SK-N-SH treated with all-trans-retinoic acid at 6 μM for 48 hours (cell line): ENCODE measurements at regions not wholly inside any gene's neighbourhood (a gene's known extent, or its start where the extent isn't known, plus 50 kb on each side); places are given as distances from the start of the nearest gene placed in this dataset.

ENCODE experiments used
- ATAC-seq: fragments of 200-7000 bp; cut with Tn5 transposase; 3 replicates; pipeline ENCODE4 v1.9.1; 2020; ENCODE audit warnings: mild to moderate bottlenecking, moderate library complexity
- ARNTL ChIP-seq: fragments of 450-650 bp; formaldehyde crosslinking; IDR thresholded peaks from 2 replicates; pipeline ENCODE4 v1.5.0; 2020; ENCODE audit warnings: low read depth, mild to moderate bottlenecking, moderate library complexity, borderline replicate concordance
- BACH2 ChIP-seq: fragments of 250-450 bp; sonication (Bioruptor Pico); IDR thresholded peaks from 2 replicates; pipeline ENCODE4 v1.9.0; 2021; ENCODE audit warnings: mild to moderate bottlenecking, borderline replicate concordance
- CSDC2 ChIP-seq: fragments of 250-450 bp; sonication (Bioruptor Pico); IDR thresholded peaks from 2 replicates; pipeline ENCODE4 v1.5.0; 2020; ENCODE audit warnings: mild to moderate bottlenecking, moderate library complexity
- ESRRG ChIP-seq: fragments of 250-450 bp; sonication (Bioruptor Pico); IDR thresholded peaks from 2 replicates; pipeline ENCODE4 v1.6.1; 2021; ENCODE audit warnings: mild to moderate bottlenecking
- GLIS3 ChIP-seq: fragments of 250-450 bp; sonication (Bioruptor Pico); IDR thresholded peaks from 2 replicates; pipeline ENCODE4 v1.5.0; 2020; ENCODE audit warnings: mild to moderate bottlenecking, moderate library complexity
- ISL1 ChIP-seq: fragments of 250-450 bp; sonication (Bioruptor Pico); IDR thresholded peaks from 2 replicates; pipeline ENCODE4 v2.1.2; 2022; ENCODE audit warnings: mild to moderate bottlenecking, moderate library complexity
- OSR1 ChIP-seq: fragments of 250-450 bp; sonication (Bioruptor Pico); IDR thresholded peaks from 2 replicates; pipeline ENCODE4 v1.8.0; 2022; ENCODE audit warnings: moderate library complexity, mild to moderate bottlenecking, inconsistent platforms
- PPARA ChIP-seq: fragments of 250-450 bp; sonication (Bioruptor Pico); IDR thresholded peaks from 2 replicates; pipeline ENCODE4 v1.5.0; 2020; ENCODE audit warnings: mild to moderate bottlenecking, borderline replicate concordance
- RARB ChIP-seq: fragments of 250-450 bp; sonication (Bioruptor Pico); IDR thresholded peaks from 2 replicates; pipeline ENCODE4 v1.8.0; 2021; ENCODE audit warnings: mild to moderate bottlenecking, moderate library complexity
- SNAI2 ChIP-seq: fragments of 250-450 bp; sonication (Bioruptor Pico); IDR thresholded peaks from 2 replicates; pipeline ENCODE4 v1.5.0; 2020; ENCODE audit warnings: mild to moderate bottlenecking, moderate library complexity
- TCF4 ChIP-seq: fragments of 250-450 bp; sonication (Bioruptor Pico); IDR thresholded peaks from 2 replicates; pipeline ENCODE4 v1.8.0; 2021; ENCODE audit warnings: mild to moderate bottlenecking, moderate library complexity, borderline replicate concordance
- TOX ChIP-seq: fragments of 250-450 bp; sonication (Bioruptor Pico); IDR thresholded peaks from 2 replicates; pipeline ENCODE4 v1.8.0; 2021; ENCODE audit warnings: mild to moderate bottlenecking, moderate library complexity, borderline replicate concordance
- ZC3H10 ChIP-seq: fragments of 250-450 bp; sonication (Bioruptor Pico); IDR thresholded peaks from 2 replicates; pipeline ENCODE4 v1.5.1; 2021; ENCODE audit warnings: mild to moderate bottlenecking, moderate library complexity
- ZFP3 ChIP-seq: fragments of 250-450 bp; sonication (Bioruptor Pico); IDR thresholded peaks from 2 replicates; pipeline ENCODE4 v1.5.0; 2020; ENCODE audit warnings: mild to moderate bottlenecking, moderate library complexity
- ZFP30 ChIP-seq: fragments of 450-650 bp; formaldehyde crosslinking; IDR thresholded peaks from 2 replicates; pipeline ENCODE4 v1.5.0; 2022; ENCODE audit warnings: mild to moderate bottlenecking, moderate library complexity
- ZNF565 ChIP-seq: fragments of 450-650 bp; formaldehyde crosslinking; conservative IDR thresholded peaks from 2 replicates; pipeline ENCODE4 v1.5.0; 2020; ENCODE audit warnings: low read depth, mild to moderate bottlenecking, moderate library complexity
- ZNF70 ChIP-seq: fragments of 450-650 bp; formaldehyde crosslinking; IDR thresholded peaks from 2 replicates; pipeline ENCODE4 v1.5.0; 2020; ENCODE audit warnings: mild to moderate bottlenecking, moderate library complexity
- ZNF8 ChIP-seq: fragments of 450-650 bp; formaldehyde crosslinking; IDR thresholded peaks from 2 replicates; pipeline ENCODE4 v1.5.0; 2020; ENCODE audit warnings: mild to moderate bottlenecking, moderate library complexity
- TF ChIP-seq, protein P1 (sequence below): fragments of 250-450 bp; sonication (Bioruptor Pico); IDR thresholded peaks from 2 replicates; pipeline ENCODE4 v1.5.1; 2021; ENCODE audit warnings: mild to moderate bottlenecking, moderate library complexity
- TF ChIP-seq, protein P2 (sequence below): fragments of 250-450 bp; sonication (Bioruptor Pico); IDR thresholded peaks from 2 replicates; pipeline ENCODE4 v1.8.0; 2021; ENCODE audit warnings: low read depth, mild to moderate bottlenecking, moderate library complexity, borderline replicate concordance
- TF ChIP-seq, protein P3 (sequence below): fragments of 250-450 bp; sonication (Bioruptor Pico); IDR thresholded peaks from 2 replicates; pipeline ENCODE4 v1.5.1; 2020; ENCODE audit warnings: low read depth, mild to moderate bottlenecking, moderate library complexity
- TF ChIP-seq, protein P4 (sequence below): fragments of 250-450 bp; sonication (Bioruptor Pico); IDR thresholded peaks from 2 replicates; pipeline ENCODE4 v1.5.0; 2020; ENCODE audit warnings: mild to moderate bottlenecking, moderate library complexity

DNA sequence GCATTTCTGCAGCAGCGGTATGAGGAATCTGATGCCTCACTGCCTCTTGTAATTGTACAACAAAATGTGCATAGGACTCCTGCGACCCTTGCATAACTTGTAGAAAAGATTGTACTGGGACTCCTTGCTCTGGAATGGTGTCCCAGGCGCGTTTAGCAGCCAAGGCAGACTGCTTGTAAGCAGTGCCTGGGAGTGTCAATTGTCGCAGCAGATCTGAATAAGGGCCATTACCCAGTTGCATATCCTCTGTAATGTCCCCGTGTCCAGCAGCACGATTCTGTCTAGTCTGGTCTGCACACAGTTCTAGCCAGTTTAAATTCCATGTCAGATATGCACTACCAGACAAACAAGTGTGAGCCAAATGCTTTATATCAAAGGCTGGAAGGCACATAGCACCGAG, 70.7 kb upstream of the BTN3A2 start:
- ATAC-seq: no peak
- no peak for TF ChIP-seq SNAI2 (CRISPR knock-in tag)
- no peak for TF ChIP-seq GLIS3 (CRISPR knock-in tag)
- TF ChIP-seq ISL1: no peak
- no peak for TF ChIP-seq ESRRG (CRISPR knock-in tag)
- no peak for TF ChIP-seq ZFP3 (CRISPR knock-in tag)
- TF ChIP-seq, protein P1, sequence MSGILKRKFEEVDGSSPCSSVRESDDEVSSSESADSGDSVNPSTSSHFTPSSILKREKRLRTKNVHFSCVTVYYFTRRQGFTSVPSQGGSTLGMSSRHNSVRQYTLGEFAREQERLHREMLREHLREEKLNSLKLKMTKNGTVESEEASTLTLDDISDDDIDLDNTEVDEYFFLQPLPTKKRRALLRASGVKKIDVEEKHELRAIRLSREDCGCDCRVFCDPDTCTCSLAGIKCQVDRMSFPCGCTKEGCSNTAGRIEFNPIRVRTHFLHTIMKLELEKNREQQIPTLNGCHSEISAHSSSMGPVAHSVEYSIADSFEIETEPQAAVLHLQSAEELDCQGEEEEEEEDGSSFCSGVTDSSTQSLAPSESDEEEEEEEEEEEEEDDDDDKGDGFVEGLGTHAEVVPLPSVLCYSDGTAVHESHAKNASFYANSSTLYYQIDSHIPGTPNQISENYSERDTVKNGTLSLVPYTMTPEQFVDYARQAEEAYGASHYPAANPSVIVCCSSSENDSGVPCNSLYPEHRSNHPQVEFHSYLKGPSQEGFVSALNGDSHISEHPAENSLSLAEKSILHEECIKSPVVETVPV (CRISPR knock-in tag): no peak
- TF ChIP-seq RARB: no peak
- no peak for TF ChIP-seq TCF4 (CRISPR knock-in tag)
- TF ChIP-seq, protein P2, sequence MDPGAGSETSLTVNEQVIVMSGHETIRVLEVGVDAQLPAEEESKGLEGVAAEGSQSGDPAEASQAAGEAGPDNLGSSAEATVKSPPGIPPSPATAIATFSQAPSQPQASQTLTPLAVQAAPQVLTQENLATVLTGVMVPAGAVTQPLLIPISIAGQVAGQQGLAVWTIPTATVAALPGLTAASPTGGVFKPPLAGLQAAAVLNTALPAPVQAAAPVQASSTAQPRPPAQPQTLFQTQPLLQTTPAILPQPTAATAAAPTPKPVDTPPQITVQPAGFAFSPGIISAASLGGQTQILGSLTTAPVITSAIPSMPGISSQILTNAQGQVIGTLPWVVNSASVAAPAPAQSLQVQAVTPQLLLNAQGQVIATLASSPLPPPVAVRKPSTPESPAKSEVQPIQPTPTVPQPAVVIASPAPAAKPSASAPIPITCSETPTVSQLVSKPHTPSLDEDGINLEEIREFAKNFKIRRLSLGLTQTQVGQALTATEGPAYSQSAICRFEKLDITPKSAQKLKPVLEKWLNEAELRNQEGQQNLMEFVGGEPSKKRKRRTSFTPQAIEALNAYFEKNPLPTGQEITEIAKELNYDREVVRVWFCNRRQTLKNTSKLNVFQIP (CRISPR knock-in tag): no peak
- no peak for TF ChIP-seq OSR1 (CRISPR knock-in tag)
- no peak for TF ChIP-seq ARNTL
- TF ChIP-seq ZNF8: no peak
- TF ChIP-seq, protein P3, sequence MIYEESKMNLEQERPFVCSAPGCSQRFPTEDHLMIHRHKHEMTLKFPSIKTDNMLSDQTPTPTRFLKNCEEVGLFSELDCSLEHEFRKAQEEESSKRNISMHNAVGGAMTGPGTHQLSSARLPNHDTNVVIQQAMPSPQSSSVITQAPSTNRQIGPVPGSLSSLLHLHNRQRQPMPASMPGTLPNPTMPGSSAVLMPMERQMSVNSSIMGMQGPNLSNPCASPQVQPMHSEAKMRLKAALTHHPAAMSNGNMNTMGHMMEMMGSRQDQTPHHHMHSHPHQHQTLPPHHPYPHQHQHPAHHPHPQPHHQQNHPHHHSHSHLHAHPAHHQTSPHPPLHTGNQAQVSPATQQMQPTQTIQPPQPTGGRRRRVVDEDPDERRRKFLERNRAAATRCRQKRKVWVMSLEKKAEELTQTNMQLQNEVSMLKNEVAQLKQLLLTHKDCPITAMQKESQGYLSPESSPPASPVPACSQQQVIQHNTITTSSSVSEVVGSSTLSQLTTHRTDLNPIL (CRISPR knock-in tag): no peak

DNA sequence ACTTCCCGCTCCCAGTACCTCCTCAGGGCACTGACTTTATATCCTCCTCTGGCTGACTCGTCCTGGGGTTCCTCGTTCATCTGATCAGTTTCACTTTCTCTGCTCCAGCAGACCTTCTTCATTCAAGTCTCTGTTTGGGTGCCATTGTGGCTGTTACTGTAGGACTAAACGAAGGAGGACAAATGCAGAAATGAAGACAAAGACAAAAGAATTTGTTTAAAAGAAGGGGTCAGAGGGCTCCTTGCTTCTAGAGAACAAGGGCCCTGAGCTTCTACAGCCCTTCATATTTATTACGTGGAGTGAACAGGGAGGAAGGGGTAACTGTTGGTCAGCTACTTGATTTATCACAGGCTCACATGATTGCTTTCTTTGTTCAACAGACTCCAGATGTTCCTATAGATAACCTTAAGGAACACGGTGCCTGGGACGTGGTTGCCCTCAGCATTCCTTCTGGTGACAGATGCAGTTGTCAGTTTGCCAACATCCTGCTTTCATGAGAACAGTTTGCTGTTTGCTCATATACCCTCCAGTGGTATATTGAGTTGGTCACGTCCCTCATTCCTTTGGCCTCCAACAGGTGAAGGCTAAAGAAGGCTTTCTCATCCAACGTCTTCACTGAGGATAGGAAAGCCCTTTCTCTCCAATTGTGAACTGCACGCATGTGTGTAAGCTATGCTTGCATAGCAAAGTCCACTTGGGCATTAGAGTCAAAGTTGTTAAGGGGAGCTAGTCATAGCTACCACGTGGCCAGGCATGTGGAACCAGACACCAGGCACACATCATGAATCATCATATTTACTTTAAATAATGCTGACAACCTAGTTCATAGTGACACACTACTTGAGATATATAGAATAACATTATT, 69.1 kb upstream of the BTN3A2 start:
- TF ChIP-seq ZNF8 (no peak), RARB (no peak), PPARA (CRISPR knock-in tag) (no peak), ZNF70 (CRISPR knock-in tag) (no peak), OSR1 (CRISPR knock-in tag) (no peak), BACH2 (CRISPR knock-in tag) (no peak), ZNF565 (CRISPR knock-in tag) (no peak)
- TF ChIP-seq, protein P1 (CRISPR knock-in tag): no peak
- TF ChIP-seq, protein P3 (CRISPR knock-in tag): no peak
- peak; percentile 76 for ATAC-seq

DNA sequence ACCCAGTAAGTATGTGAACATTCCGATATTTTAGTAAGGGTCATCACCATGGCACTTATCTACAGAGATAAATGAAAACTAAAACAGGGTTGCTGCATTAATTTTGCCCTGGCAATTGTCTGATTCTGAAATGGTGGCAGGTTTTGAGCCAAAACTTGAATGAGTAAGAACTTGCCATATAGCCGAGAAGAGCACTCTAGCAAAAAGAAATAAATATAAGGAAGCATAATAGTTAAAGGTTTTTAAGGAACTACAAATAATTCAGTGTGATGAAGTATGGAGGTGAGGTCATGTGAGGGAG, 68.5 kb upstream of the BTN3A2 start:
- ATAC-seq: peak; percentile 29
- TF ChIP-seq ESRRG (CRISPR knock-in tag) (no peak), SNAI2 (CRISPR knock-in tag) (no peak), OSR1 (CRISPR knock-in tag) (no peak), ZFP30 (CRISPR knock-in tag) (no peak), ZC3H10 (no peak), ZNF70 (CRISPR knock-in tag) (no peak), ZFP3 (CRISPR knock-in tag) (no peak), ZNF8 (no peak), GLIS3 (CRISPR knock-in tag) (no peak), TOX (CRISPR knock-in tag) (no peak), CSDC2 (CRISPR knock-in tag) (no peak)
- TF ChIP-seq, protein P2 (CRISPR knock-in tag): no peak
- TF ChIP-seq, protein P3 (CRISPR knock-in tag): no peak
- TF ChIP-seq, protein P4, sequence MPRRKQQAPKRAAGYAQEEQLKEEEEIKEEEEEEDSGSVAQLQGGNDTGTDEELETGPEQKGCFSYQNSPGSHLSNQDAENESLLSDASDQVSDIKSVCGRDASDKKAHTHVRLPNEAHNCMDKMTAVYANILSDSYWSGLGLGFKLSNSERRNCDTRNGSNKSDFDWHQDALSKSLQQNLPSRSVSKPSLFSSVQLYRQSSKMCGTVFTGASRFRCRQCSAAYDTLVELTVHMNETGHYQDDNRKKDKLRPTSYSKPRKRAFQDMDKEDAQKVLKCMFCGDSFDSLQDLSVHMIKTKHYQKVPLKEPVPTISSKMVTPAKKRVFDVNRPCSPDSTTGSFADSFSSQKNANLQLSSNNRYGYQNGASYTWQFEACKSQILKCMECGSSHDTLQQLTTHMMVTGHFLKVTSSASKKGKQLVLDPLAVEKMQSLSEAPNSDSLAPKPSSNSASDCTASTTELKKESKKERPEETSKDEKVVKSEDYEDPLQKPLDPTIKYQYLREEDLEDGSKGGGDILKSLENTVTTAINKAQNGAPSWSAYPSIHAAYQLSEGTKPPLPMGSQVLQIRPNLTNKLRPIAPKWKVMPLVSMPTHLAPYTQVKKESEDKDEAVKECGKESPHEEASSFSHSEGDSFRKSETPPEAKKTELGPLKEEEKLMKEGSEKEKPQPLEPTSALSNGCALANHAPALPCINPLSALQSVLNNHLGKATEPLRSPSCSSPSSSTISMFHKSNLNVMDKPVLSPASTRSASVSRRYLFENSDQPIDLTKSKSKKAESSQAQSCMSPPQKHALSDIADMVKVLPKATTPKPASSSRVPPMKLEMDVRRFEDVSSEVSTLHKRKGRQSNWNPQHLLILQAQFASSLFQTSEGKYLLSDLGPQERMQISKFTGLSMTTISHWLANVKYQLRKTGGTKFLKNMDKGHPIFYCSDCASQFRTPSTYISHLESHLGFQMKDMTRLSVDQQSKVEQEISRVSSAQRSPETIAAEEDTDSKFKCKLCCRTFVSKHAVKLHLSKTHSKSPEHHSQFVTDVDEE (CRISPR knock-in tag): no peak
- TF ChIP-seq, protein P1 (CRISPR knock-in tag): no peak
